Upper lobe of left lung (tissue), 4 donors: ENCODE measurements at regions not wholly inside any gene's neighbourhood (a gene's known extent, or its start where the extent isn't known, plus 50 kb on each side); places are given as distances from the start of the nearest gene placed in this dataset.

Experiments
- POLR2AphosphoS5 ChIP-seq, 2 donors: sonication (generic); formaldehyde crosslinking; IDR thresholded peaks; one replicate each; pipeline ENCODE4 v1.5.1; 2017; ENCODE audit warnings: antibody characterized with exemption in 2 of 2
- TF ChIP-seq, protein P1 (sequence below), 6 experiments: fragments of 450-650 bp in 4 of 6; fragments of 200-600 bp in 2 of 6; sonication (generic) in 2 of 6; IDR thresholded peaks; one replicate each; pipeline ENCODE4 v1.5.1; 2016 to 2019; ENCODE audit warnings: antibody characterized with exemption in 6 of 6

DNA sequence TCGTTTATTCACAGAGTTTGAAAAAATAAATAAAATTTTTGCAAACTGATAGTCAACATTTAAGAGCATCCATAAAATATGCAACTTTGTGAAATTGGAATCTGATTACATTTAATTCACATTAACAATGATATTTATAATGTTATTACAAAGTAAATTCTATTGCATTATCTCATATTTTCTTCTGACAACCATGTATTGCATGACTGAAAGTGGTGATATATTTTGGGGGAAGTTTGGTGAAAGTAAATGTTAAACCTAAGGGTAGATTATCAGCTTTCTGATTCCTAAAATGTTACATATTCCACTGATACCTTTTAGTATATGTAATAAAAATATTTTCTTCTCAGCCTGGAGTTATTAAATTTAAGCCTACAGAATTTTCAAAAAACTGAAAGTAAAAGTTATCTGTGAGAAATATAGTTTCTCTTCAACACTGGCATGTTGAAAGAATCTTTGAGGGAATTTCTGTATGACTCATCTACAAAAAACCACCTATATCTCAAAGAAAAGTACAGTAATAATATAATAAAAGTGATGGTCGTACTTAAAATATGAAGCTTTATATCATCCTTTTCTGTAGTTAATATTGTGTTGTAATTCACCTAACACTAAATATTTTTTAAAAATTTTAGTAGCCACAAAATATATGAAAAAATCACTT is 1179.6 kb upstream of the PCDH7 start:
- TF ChIP-seq, protein P1, sequence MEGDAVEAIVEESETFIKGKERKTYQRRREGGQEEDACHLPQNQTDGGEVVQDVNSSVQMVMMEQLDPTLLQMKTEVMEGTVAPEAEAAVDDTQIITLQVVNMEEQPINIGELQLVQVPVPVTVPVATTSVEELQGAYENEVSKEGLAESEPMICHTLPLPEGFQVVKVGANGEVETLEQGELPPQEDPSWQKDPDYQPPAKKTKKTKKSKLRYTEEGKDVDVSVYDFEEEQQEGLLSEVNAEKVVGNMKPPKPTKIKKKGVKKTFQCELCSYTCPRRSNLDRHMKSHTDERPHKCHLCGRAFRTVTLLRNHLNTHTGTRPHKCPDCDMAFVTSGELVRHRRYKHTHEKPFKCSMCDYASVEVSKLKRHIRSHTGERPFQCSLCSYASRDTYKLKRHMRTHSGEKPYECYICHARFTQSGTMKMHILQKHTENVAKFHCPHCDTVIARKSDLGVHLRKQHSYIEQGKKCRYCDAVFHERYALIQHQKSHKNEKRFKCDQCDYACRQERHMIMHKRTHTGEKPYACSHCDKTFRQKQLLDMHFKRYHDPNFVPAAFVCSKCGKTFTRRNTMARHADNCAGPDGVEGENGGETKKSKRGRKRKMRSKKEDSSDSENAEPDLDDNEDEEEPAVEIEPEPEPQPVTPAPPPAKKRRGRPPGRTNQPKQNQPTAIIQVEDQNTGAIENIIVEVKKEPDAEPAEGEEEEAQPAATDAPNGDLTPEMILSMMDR (IDR thresholded peaks at IDR 0.05): no peak
- no peak for TF ChIP-seq POLR2AphosphoS5 (IDR thresholded peaks at IDR 0.05)
